ENCODE measurements at regions not wholly inside any gene's neighbourhood (a gene's known extent, or its start where the extent isn't known, plus 50 kb on each side); places are given as distances from the start of the nearest gene placed in this dataset.
"Not testable (repeated sequence)": the region's sequence is repeated elsewhere in the genome, so short reads cannot be mapped to it uniquely, and the experiment has no call there.

DNA sequence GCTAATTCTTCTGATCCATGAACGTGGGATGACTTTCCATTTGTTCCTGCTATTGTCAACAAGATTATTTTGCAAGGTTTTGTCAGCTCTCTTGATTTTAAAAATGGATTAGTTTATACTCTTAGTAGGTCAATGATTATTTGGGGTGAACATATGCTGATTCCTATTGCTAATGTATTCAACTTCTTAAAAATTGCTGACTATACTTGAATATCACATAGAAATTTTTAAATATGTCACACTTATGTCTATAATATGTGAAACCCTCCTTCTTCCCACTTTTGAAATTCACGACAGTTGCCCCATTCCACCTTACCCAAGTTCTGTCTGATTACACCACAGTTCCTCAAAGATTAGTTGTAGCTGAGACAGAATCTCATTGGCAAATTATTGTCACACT, 465.7 kb upstream of the TENM3 start:
- H3K4me1 ChIP-seq (ENCODE audit: control insufficient read depth, insufficient read depth, low read length) = peaks cover 3% of the 10 kb centered on the region
- no peaks in the 10 kb centered on the region for H3K9me3 ChIP-seq (replicated peaks; ENCODE audit: low read length)
- no peak overlapping the region for H3K9ac ChIP-seq (ENCODE audit: low read depth, low read length)
- H3K27me3 ChIP-seq (ENCODE audit: control insufficient read depth, insufficient read depth, low read length) = no peaks in the 10 kb centered on the region
- no peaks in the 10 kb centered on the region for H3K36me3 ChIP-seq (ENCODE audit: insufficient read depth, low read length)
- no peak overlapping the region for H3K4me3 ChIP-seq (ENCODE audit: low read length)
- H3K4me2 ChIP-seq (ENCODE audit: low read length) = no peak overlapping the region

GRCh38 chr4:181784881-181785280, 458.3 kb upstream of the TENM3 start:
- no peaks in the 10 kb centered on the region for H3K36me3 ChIP-seq (ENCODE audit: insufficient read depth, low read length)
- no peak overlapping the region for H3K9ac ChIP-seq (ENCODE audit: low read depth, low read length)
- no peaks in the 10 kb centered on the region for H3K4me1 ChIP-seq (ENCODE audit: control insufficient read depth, insufficient read depth, low read length)
- H3K27me3 ChIP-seq (ENCODE audit: control insufficient read depth, insufficient read depth, low read length) = no peaks in the 10 kb centered on the region
- no peaks in the 10 kb centered on the region for H3K9me3 ChIP-seq (replicated peaks; ENCODE audit: low read length)
- no peak overlapping the region for H3K4me3 ChIP-seq (ENCODE audit: low read length)
- H3K4me2 ChIP-seq (ENCODE audit: low read length) = no peak overlapping the region

DNA sequence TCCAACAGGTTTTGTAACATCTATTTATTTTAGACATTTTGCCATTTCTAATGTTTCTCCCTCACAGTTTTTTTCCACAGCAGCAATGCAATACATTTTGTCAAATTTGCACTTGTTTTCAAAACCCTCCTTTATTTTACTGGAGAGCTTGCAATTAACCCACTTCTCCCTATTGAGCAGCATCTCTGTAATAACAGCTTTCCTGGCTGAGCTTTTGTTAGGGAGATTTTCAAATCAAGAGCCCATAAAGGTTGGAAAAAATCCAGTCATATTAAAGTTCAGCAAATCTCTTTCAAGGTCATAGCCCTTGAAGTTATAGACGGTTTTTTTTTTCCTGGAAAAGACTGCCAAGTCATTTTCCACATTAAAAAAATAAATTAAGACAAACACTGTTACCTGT, 450.6 kb upstream of the TENM3 start:
- no peak overlapping the region for H3K4me3 ChIP-seq (ENCODE audit: low read length)

GRCh38 chr4:181793096-181793495, 450.1 kb upstream of the TENM3 start:
- H3K4me2 ChIP-seq (ENCODE audit: low read length) = no peak overlapping the region
- H3K27me3 ChIP-seq (ENCODE audit: control insufficient read depth, insufficient read depth, low read length) = no peaks in the 10 kb centered on the region
- H3K4me1 ChIP-seq (ENCODE audit: control insufficient read depth, insufficient read depth, low read length) = no peaks in the 10 kb centered on the region
- no peaks in the 10 kb centered on the region for H3K9me3 ChIP-seq (replicated peaks; ENCODE audit: low read length)
- no peak overlapping the region for H3K9ac ChIP-seq (ENCODE audit: low read depth, low read length)
- H3K36me3 ChIP-seq (ENCODE audit: insufficient read depth, low read length) = no peaks in the 10 kb centered on the region
- H3K4me3 ChIP-seq (ENCODE audit: low read length) = no peak overlapping the region

More for the DNA sequence above, 450.6 kb upstream of the TENM3 start:
- Histone ChIP-seq H3K36me3 (ENCODE audit: insufficient read depth, low read length) (no peaks in the 10 kb centered on the region), H3K27me3 (ENCODE audit: control insufficient read depth, insufficient read depth, low read length) (no peaks in the 10 kb centered on the region), H3K9me3 (replicated peaks; ENCODE audit: low read length) (no peaks in the 10 kb centered on the region), H3K4me2 (ENCODE audit: low read length) (no peak overlapping the region), H3K9ac (ENCODE audit: low read depth, low read length) (no peak overlapping the region), H3K4me1 (ENCODE audit: control insufficient read depth, insufficient read depth, low read length) (no peaks in the 10 kb centered on the region)

- Histone ChIP-seq H3K27me3 (ENCODE audit: control insufficient read depth, insufficient read depth, low read length) (no peaks in the 10 kb centered on the region), H3K36me3 (ENCODE audit: insufficient read depth, low read length) (no peaks in the 10 kb centered on the region), H3K4me3 (ENCODE audit: low read length) (no peak overlapping the region), H3K4me1 (ENCODE audit: control insufficient read depth, insufficient read depth, low read length) (no peaks in the 10 kb centered on the region), H3K9me3 (replicated peaks; ENCODE audit: low read length) (no peaks in the 10 kb centered on the region), H3K4me2 (ENCODE audit: low read length) (no peak overlapping the region), H3K9ac (ENCODE audit: low read depth, low read length) (no peak overlapping the region)
Observed at GRCh38 chr4:181796502-181796901, 446.7 kb upstream of the TENM3 start.

- Histone ChIP-seq H3K4me2 (ENCODE audit: low read length) (no peak overlapping the region), H3K4me3 (ENCODE audit: low read length) (no peak overlapping the region), H3K36me3 (ENCODE audit: insufficient read depth, low read length) (no peaks in the 10 kb centered on the region), H3K4me1 (ENCODE audit: control insufficient read depth, insufficient read depth, low read length) (no peaks in the 10 kb centered on the region), H3K27me3 (ENCODE audit: control insufficient read depth, insufficient read depth, low read length) (no peaks in the 10 kb centered on the region), H3K9ac (ENCODE audit: low read depth, low read length) (no peak overlapping the region), H3K9me3 (replicated peaks; ENCODE audit: low read length) (no peaks in the 10 kb centered on the region)
Observed at GRCh38 chr4:181798536-181798935, 444.7 kb upstream of the TENM3 start.

GRCh38 chr4:181799561-181800069, 443.6 kb upstream of the TENM3 start:
- Histone ChIP-seq H3K9ac (ENCODE audit: low read depth, low read length) (no peak overlapping the region), H3K36me3 (ENCODE audit: insufficient read depth, low read length) (no peaks in the 10 kb centered on the region), H3K4me1 (ENCODE audit: control insufficient read depth, insufficient read depth, low read length) (no peaks in the 10 kb centered on the region), H3K4me3 (ENCODE audit: low read length) (no peak overlapping the region), H3K9me3 (replicated peaks; ENCODE audit: low read length) (no peaks in the 10 kb centered on the region), H3K4me2 (ENCODE audit: low read length) (no peak overlapping the region), H3K27me3 (ENCODE audit: control insufficient read depth, insufficient read depth, low read length) (no peaks in the 10 kb centered on the region)

GRCh38 chr4:181802207-181802606, 441.0 kb upstream of the TENM3 start:
- no peak overlapping the region for H3K9ac ChIP-seq (ENCODE audit: low read depth, low read length)
- H3K4me2 ChIP-seq (ENCODE audit: low read length) = no peak overlapping the region
- H3K36me3 ChIP-seq (ENCODE audit: insufficient read depth, low read length) = no peaks in the 10 kb centered on the region
- H3K27me3 ChIP-seq (ENCODE audit: control insufficient read depth, insufficient read depth, low read length) = no peaks in the 10 kb centered on the region
- no peaks in the 10 kb centered on the region for H3K4me1 ChIP-seq (ENCODE audit: control insufficient read depth, insufficient read depth, low read length)
- H3K4me3 ChIP-seq (ENCODE audit: low read length) = no peak overlapping the region
- H3K9me3 ChIP-seq (replicated peaks; ENCODE audit: low read length) = no peaks in the 10 kb centered on the region

DNA sequence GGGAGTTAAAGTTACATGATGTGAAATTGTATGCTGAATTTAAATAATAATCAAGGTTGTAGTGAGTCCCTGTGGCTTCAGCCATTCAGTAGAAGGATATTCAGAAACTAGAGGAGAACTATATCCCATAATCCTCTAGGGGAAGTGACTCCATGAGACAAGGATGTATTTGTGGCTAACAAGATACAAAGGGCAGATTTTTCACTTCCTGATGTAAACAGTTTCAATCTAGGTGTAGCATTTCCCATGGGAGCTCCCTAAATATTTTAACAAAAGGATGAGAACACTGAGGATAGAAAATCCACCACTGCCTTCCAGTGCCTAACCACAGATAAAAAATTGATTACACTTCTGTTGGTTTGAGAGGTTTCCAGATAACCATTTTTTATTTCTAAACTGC, 435.4 kb upstream of the TENM3 start:
- Histone ChIP-seq H3K4me1 (ENCODE audit: control insufficient read depth, insufficient read depth, low read length) (no peaks in the 10 kb centered on the region), H3K4me3 (ENCODE audit: low read length) (no peak overlapping the region), H3K4me2 (ENCODE audit: low read length) (no peak overlapping the region), H3K9ac (ENCODE audit: low read depth, low read length) (no peak overlapping the region), H3K27me3 (ENCODE audit: control insufficient read depth, insufficient read depth, low read length) (no peaks in the 10 kb centered on the region), H3K9me3 (replicated peaks; ENCODE audit: low read length) (no peaks in the 10 kb centered on the region), H3K36me3 (ENCODE audit: insufficient read depth, low read length) (no peaks in the 10 kb centered on the region)

DNA sequence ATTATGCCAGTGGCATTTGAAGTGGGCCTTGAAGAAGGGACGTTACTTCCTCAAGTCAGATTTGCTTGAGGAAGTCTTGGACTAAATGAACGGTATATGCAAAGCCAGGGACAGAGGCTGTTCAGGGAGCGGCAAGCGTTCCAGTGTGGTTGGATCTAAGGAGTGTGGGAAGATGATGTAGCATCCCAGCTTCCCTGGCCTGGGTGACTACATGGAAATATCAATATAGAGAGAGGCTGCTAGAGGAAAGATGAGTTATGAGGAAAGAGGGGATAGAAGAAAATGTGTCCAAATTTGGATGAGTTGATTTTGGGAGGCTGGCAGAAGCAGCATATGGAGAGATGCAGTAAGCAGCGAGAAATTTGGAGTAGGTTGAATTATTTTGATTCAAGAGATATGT, 432.5 kb upstream of the TENM3 start:
- Histone ChIP-seq H3K9ac (ENCODE audit: low read depth, low read length) (no peak overlapping the region), H3K27me3 (ENCODE audit: control insufficient read depth, insufficient read depth, low read length) (no peaks in the 10 kb centered on the region), H3K4me3 (ENCODE audit: low read length) (no peak overlapping the region), H3K36me3 (ENCODE audit: insufficient read depth, low read length) (no peaks in the 10 kb centered on the region), H3K9me3 (replicated peaks; ENCODE audit: low read length) (no peaks in the 10 kb centered on the region), H3K4me2 (ENCODE audit: low read length) (no peak overlapping the region), H3K4me1 (ENCODE audit: control insufficient read depth, insufficient read depth, low read length) (no peaks in the 10 kb centered on the region)

DNA sequence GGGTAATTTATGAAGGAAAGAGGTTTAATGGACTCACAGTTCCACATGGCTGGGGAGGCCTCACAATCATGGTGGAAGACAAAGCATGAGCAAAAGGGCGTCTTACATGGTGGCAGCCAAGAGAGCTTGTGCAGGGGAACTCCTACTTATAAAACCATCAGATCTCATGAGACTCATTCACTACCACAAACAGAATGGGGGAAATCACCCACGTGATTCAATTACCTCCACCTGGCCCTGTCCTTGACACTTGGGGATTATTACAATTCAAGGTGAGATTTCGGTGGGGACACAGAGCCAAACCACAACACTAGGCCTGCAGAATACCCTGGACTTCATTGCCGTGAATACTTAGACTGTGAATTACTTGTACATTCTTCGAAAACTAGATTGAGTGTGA, 431.7 kb upstream of the TENM3 start:
- H3K9me3 ChIP-seq (replicated peaks; ENCODE audit: low read length); H3K36me3 ChIP-seq (ENCODE audit: insufficient read depth, low read length); H3K4me3 ChIP-seq (ENCODE audit: low read length); H3K4me1 ChIP-seq (ENCODE audit: control insufficient read depth, insufficient read depth, low read length); H3K27me3 ChIP-seq (ENCODE audit: control insufficient read depth, insufficient read depth, low read length); H3K4me2 ChIP-seq (ENCODE audit: low read length); H3K9ac ChIP-seq (ENCODE audit: low read depth, low read length): not testable (repeated sequence)

GRCh38 chr4:181819946-181820345, 423.3 kb upstream of the TENM3 start:
- Histone ChIP-seq H3K27me3 (ENCODE audit: control insufficient read depth, insufficient read depth, low read length) (no peaks in the 10 kb centered on the region), H3K36me3 (ENCODE audit: insufficient read depth, low read length) (no peaks in the 10 kb centered on the region), H3K4me1 (ENCODE audit: control insufficient read depth, insufficient read depth, low read length) (peaks cover 6% of the 10 kb centered on the region), H3K4me2 (ENCODE audit: low read length) (no peak overlapping the region), H3K4me3 (ENCODE audit: low read length) (no peak overlapping the region), H3K9ac (ENCODE audit: low read depth, low read length) (no peak overlapping the region), H3K9me3 (replicated peaks; ENCODE audit: low read length) (no peaks in the 10 kb centered on the region)
